OCI-LY7 (cell line): ENCODE measurements at regions not wholly inside any gene's neighbourhood (a gene's known extent, or its start where the extent isn't known, plus 50 kb on each side); places are given as distances from the start of the nearest gene placed in this dataset.

Experiments used
- CTCF ChIP-seq: fragments of 200-600 bp; sonication (generic); conservative IDR thresholded peaks from 2 replicates; pipeline ENCODE4 v1.5.1; 2014; ENCODE audit warnings: mild to moderate bottlenecking, antibody characterized with exemption, low read length, moderate library complexity, mixed read lengths
- EZH2phosphoT487 ChIP-seq: fragments of 200-600 bp; sonication (generic); IDR thresholded peaks from 2 replicates; pipeline ENCODE4 v1.6.1; 2018; ENCODE audit warnings: low read depth, borderline replicate concordance, mild to moderate bottlenecking, mixed run types, antibody characterized with exemption, low read length, moderate library complexity, mixed read lengths

DNA sequence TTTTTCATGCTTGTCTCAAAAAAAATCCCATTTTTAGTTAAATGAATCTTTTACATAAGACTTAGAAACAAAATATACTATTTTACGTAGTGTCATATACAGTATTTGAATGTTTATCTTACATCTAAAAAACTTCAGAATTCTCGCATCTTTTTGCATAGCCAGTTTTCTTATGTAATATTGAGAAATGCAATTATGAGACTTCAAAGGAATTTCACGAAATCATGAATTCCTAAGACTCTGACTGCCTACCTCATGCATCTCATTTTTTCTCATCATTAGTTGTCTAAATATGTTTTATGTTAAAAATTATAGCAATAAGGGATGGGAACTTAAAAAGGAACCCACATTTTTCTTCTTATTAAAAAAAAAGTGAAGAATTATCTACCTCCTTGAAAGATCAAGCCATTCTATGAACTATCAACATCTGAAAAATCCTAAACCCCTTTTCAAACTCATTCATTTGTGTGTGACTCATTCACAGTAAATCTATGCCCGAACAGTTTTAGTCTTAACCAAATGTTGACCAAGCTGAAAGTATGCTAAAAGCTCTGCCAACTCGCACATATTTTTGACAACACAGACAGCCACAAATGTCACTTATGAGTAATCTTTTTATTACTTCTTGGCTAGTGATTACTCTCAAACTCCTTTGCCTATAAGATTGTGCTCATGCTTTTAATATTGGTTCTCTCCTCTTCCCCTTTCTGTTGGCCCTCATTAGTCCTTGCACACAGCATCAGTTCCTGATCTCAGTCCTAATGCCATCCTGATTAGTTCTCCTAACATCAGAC, 115.9 kb downstream of the DCLK3 start:
- TF ChIP-seq CTCF: no peak
- no peak for TF ChIP-seq EZH2phosphoT487
